H9 (cell line): ENCODE measurements at regions not wholly inside any gene's neighbourhood (a gene's known extent, or its start where the extent isn't known, plus 50 kb on each side); places are given as distances from the start of the nearest gene placed in this dataset.

Source experiments
- DNase-seq: peaks from one replicate; pipeline ENCODE4 v3.0.0-alpha.2; 2017
- H2AFZ ChIP-seq: one replicate; pipeline ENCODE4 v1.6.1; 2013; ENCODE audit warnings: mild to moderate bottlenecking, low read length, control low read depth, moderate library complexity
- H2AK5ac ChIP-seq: 2 replicates; pipeline ENCODE4 v1.6.1; 2013; ENCODE audit warnings: low read length, control low read depth, mixed read lengths; ENCODE audit not compliant: insufficient read length
- H2BK120ac ChIP-seq: one replicate; pipeline ENCODE4 v1.6.1; 2013; ENCODE audit warnings: low read depth, mild to moderate bottlenecking, low read length, control low read depth, inconsistent platforms; ENCODE audit not compliant: poor library complexity, severe bottlenecking
- H2BK12ac ChIP-seq: 2 replicates; pipeline ENCODE4 v1.6.1; 2013; ENCODE audit warnings: low read length, control low read depth, mixed read lengths, low read depth; ENCODE audit not compliant: insufficient read length
- H2BK15ac ChIP-seq: 2 replicates; pipeline ENCODE4 v1.6.1; 2013; ENCODE audit warnings: low read depth, low read length, control low read depth
- H2BK20ac ChIP-seq: one replicate; pipeline ENCODE4 v1.6.1; 2013; ENCODE audit warnings: low read depth, mild to moderate bottlenecking, low read length, control low read depth, inconsistent platforms; ENCODE audit not compliant: poor library complexity, severe bottlenecking
- H2BK5ac ChIP-seq: 2 replicates; pipeline ENCODE4 v1.6.1; 2013; ENCODE audit warnings: low read length, control low read depth, mixed read lengths; ENCODE audit not compliant: insufficient read length
- H3K14ac ChIP-seq: 2 replicates; pipeline ENCODE4 v1.6.1; 2013; ENCODE audit warnings: low read length, control low read depth; ENCODE audit not compliant: insufficient read depth
- H3K18ac ChIP-seq: 2 replicates; pipeline ENCODE4 v1.6.1; 2013; ENCODE audit warnings: low read depth, mild to moderate bottlenecking, mixed read lengths, low read length, control low read depth; ENCODE audit not compliant: insufficient read length
- H3K23ac ChIP-seq: 2 replicates; pipeline ENCODE4 v1.6.1; 2013; ENCODE audit warnings: low read length, control low read depth, mixed read lengths, low read depth; ENCODE audit not compliant: insufficient read length
- H3K23me2 ChIP-seq: 2 replicates; pipeline ENCODE4 v1.6.1; 2013; ENCODE audit warnings: low read depth, mild to moderate bottlenecking, mixed read lengths, low read length, control low read depth; ENCODE audit not compliant: insufficient read length, poor library complexity, severe bottlenecking
- H3K27ac ChIP-seq: 2 replicates; pipeline ENCODE4 v1.5.1; 2013; ENCODE audit warnings: low read length, control low read depth, mixed read lengths, low read depth; ENCODE audit not compliant: insufficient read length
- H3K27me3 ChIP-seq: 2 replicates; pipeline ENCODE4 v1.6.1; 2013; ENCODE audit warnings: low read length, control low read depth, inconsistent platforms; ENCODE audit not compliant: insufficient read depth
- H3K4ac ChIP-seq: 2 replicates; pipeline ENCODE4 v1.6.1; 2013; ENCODE audit warnings: low read depth, mild to moderate bottlenecking, control low read depth, inconsistent platforms, low read length, moderate library complexity
- H3K4me1 ChIP-seq: 2 replicates; pipeline ENCODE4 v1.6.1; 2013; ENCODE audit warnings: low read length, control low read depth, inconsistent platforms; ENCODE audit not compliant: insufficient read depth
- H3K4me2 ChIP-seq: 2 replicates; pipeline ENCODE4 v1.6.1; 2013; ENCODE audit warnings: low read length, control low read depth, mixed read lengths; ENCODE audit not compliant: insufficient read length, insufficient read depth
- H3K56ac ChIP-seq: 2 replicates; pipeline ENCODE4 v1.6.1; 2013; ENCODE audit warnings: low read depth, mild to moderate bottlenecking, mixed read lengths, low read length, control low read depth; ENCODE audit not compliant: insufficient read length
- H3K79me1 ChIP-seq: 2 replicates; pipeline ENCODE4 v1.6.1; 2013; ENCODE audit warnings: low read depth, mild to moderate bottlenecking, moderate library complexity, low read length, control low read depth, inconsistent platforms; ENCODE audit not compliant: insufficient read depth, poor library complexity, severe bottlenecking
- H3K79me2 ChIP-seq: 2 replicates; pipeline ENCODE4 v1.6.1; 2013; ENCODE audit warnings: low read length, control low read depth, inconsistent platforms; ENCODE audit not compliant: insufficient read depth
- H3K9ac ChIP-seq: 2 replicates; pipeline ENCODE4 v1.6.1; 2013; ENCODE audit warnings: low read length, control low read depth, mixed read lengths; ENCODE audit not compliant: insufficient read length; ENCODE audit errors: extremely low read depth
- H3K9me3 ChIP-seq: one replicate; pipeline ENCODE4 v1.6.1; 2013; ENCODE audit warnings: low read depth, low read length, inconsistent platforms; ENCODE audit not compliant: control insufficient read depth
- H3T11ph ChIP-seq: one replicate; pipeline ENCODE4 v1.6.1; 2013; ENCODE audit warnings: mild to moderate bottlenecking, low read length, control low read depth, inconsistent platforms
- H4K20me1 ChIP-seq: one replicate; pipeline ENCODE4 v1.6.1; 2013; ENCODE audit not compliant: control insufficient read depth, insufficient read length, insufficient read depth
- H4K5ac ChIP-seq: 2 replicates; pipeline ENCODE4 v1.6.1; 2013; ENCODE audit warnings: low read depth, mild to moderate bottlenecking, mixed read lengths, low read length, control low read depth; ENCODE audit not compliant: insufficient read length
- H4K8ac ChIP-seq: replicated peaks from 2 replicates; pipeline ENCODE4 v1.6.1; 2013; ENCODE audit warnings: low read length, control low read depth, mixed read lengths, low read depth; ENCODE audit not compliant: insufficient read length
- H4K91ac ChIP-seq: 2 replicates; pipeline ENCODE4 v1.6.1; 2013; ENCODE audit warnings: low read depth, mild to moderate bottlenecking, moderate library complexity, mixed read lengths, low read length, control low read depth; ENCODE audit not compliant: insufficient read length
- H3K27ac Mint-ChIP-seq, 3 experiments: 2 replicates in 2 of 3; 3 replicates in 1 of 3; pipeline ENCODE4 v1.8.0; 2020 to 2021; ENCODE audit warnings: mixed read lengths in 3 of 3, mild to moderate bottlenecking in 1 of 3, moderate library complexity in 1 of 3
- H3K27me3 Mint-ChIP-seq: 2 replicates; pipeline ENCODE4 v1.8.0; 2021; ENCODE audit warnings: low read depth, mild to moderate bottlenecking, moderate library complexity, mixed read lengths
- H3K36me3 Mint-ChIP-seq, 3 experiments: 2 replicates in 2 of 3; 3 replicates in 1 of 3; pipeline ENCODE4 v1.8.0; 2020 to 2021; ENCODE audit warnings: low read depth in 3 of 3, mixed read lengths in 3 of 3; ENCODE audit not compliant: insufficient read depth in 1 of 3
- H3K4me1 Mint-ChIP-seq, 2 experiments: 2 replicates each; pipeline ENCODE4 v1.8.0; 2020; ENCODE audit warnings: mixed read lengths in 2 of 2
- H3K4me3 Mint-ChIP-seq, 2 experiments: 2 replicates in 1 of 2; 3 replicates in 1 of 2; pipeline ENCODE4 v1.8.0; 2020 to 2021; ENCODE audit warnings: mild to moderate bottlenecking in 2 of 2, mixed read lengths in 2 of 2, moderate library complexity in 1 of 2
- H3K9me3 Mint-ChIP-seq, 2 experiments: 2 replicates in 1 of 2; 3 replicates in 1 of 2; pipeline ENCODE4 v1.8.0; 2020; ENCODE audit warnings: mild to moderate bottlenecking in 2 of 2, mixed read lengths in 2 of 2, moderate library complexity in 1 of 2
- WGBS: extraction: QIAGEN DNeasy Blood & Tissue Kit; methylation state at CpG from one replicate; pipeline ENCODE4 v1.1.7; 2013; ENCODE audit warnings: missing lambda C conversion rate, low lambda C conversion rate, mixed read lengths; ENCODE audit not compliant: insufficient read length; ENCODE audit errors: extremely low coverage; 5-methylcytosine and 5-hydroxymethylcytosine counted together
- TF ChIP-seq, protein P1 (sequence below): fragments of 200-600 bp; sonication (generic); conservative IDR thresholded peaks from 3 replicates; pipeline ENCODE4 v1.8.0; 2021; ENCODE audit warnings: antibody characterized with exemption, mild to moderate bottlenecking

GRCh38 chr2:12533337-12534005 is 183.3 kb upstream of the TRIB2 start:
- H3K79me1 ChIP-seq: no peaks in the 10 kb centered on the region
- Mint-ChIP-seq H3K36me3 (no peaks in the 10 kb centered on the region), H3K27ac (no peak overlapping the region), H3K4me1 (peaks cover 8 to 11% of the 10 kb centered on the region in 2 experiments; a peak in 3 of 4 replicates), H3K9me3 (no peaks in the 10 kb centered on the region), H3K4me3 (no peak overlapping the region), H3K27me3 (no peaks in the 10 kb centered on the region; the same call in 1 of the 2 replicates)
- no peaks in the 10 kb centered on the region for H3K27me3 ChIP-seq
- H3K56ac ChIP-seq: no peak overlapping the region
- H4K8ac ChIP-seq: no peak overlapping the region
- H3K27ac ChIP-seq: no peak overlapping the region
- no peak overlapping the region for H3K14ac ChIP-seq
- TF ChIP-seq, protein P1, sequence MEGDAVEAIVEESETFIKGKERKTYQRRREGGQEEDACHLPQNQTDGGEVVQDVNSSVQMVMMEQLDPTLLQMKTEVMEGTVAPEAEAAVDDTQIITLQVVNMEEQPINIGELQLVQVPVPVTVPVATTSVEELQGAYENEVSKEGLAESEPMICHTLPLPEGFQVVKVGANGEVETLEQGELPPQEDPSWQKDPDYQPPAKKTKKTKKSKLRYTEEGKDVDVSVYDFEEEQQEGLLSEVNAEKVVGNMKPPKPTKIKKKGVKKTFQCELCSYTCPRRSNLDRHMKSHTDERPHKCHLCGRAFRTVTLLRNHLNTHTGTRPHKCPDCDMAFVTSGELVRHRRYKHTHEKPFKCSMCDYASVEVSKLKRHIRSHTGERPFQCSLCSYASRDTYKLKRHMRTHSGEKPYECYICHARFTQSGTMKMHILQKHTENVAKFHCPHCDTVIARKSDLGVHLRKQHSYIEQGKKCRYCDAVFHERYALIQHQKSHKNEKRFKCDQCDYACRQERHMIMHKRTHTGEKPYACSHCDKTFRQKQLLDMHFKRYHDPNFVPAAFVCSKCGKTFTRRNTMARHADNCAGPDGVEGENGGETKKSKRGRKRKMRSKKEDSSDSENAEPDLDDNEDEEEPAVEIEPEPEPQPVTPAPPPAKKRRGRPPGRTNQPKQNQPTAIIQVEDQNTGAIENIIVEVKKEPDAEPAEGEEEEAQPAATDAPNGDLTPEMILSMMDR: no peak
- no peak overlapping the region for H3K23ac ChIP-seq
- H4K91ac ChIP-seq: no peak overlapping the region
- H2BK15ac ChIP-seq: no peak overlapping the region
- H3T11ph ChIP-seq: no peak overlapping the region
- H2BK5ac ChIP-seq: no peak overlapping the region
- no peaks in the 10 kb centered on the region for H4K20me1 ChIP-seq
- H4K5ac ChIP-seq: no peak overlapping the region
- no peak overlapping the region for H2BK12ac ChIP-seq
- H3K4me2 ChIP-seq: no peak overlapping the region
- H2BK120ac ChIP-seq: no peak overlapping the region
- no peaks in the 10 kb centered on the region for H3K9me3 ChIP-seq
- DNase-seq: no peak
- H3K4ac ChIP-seq: no peak overlapping the region
- no peak overlapping the region for H3K18ac ChIP-seq
- H3K23me2 ChIP-seq: no peaks in the 10 kb centered on the region
- no peaks in the 10 kb centered on the region for H3K79me2 ChIP-seq
- H2AK5ac ChIP-seq: no peak overlapping the region
- no peak overlapping the region for H2BK20ac ChIP-seq
- no peaks in the 10 kb centered on the region for H3K4me1 ChIP-seq
- no peak overlapping the region for H3K9ac ChIP-seq
- H2AFZ ChIP-seq: no peak overlapping the region
- no CpG with 5 or more reads among the region's 1 CpG for WGBS
